Astrocyte of the cerebellum (primary cell): ENCODE measurements at regions not wholly inside any gene's neighbourhood (a gene's known extent, or its start where the extent isn't known, plus 50 kb on each side); places are given as distances from the start of the nearest gene placed in this dataset.
"Not testable (repeated sequence)": the region's sequence is repeated elsewhere in the genome, so short reads cannot be mapped to it uniquely, and the experiment has no call there.

Experiments
- DNase-seq: peaks from one replicate; pipeline ENCODE4 v3.0.0-alpha.2; 2011; ENCODE audit warnings: low read depth
- H3K4me3 ChIP-seq: 2 replicates; pipeline ENCODE4 v1.5.1; 2011; ENCODE audit warnings: mild to moderate bottlenecking, low read depth, low read length, moderate library complexity
- CTCF ChIP-seq: IDR thresholded peaks from 2 replicates; pipeline ENCODE4 v1.5.1; 2012; ENCODE audit warnings: low read length, low read depth, moderate library complexity, mild to moderate bottlenecking; ENCODE audit errors: missing control alignments
- in situ Hi-C: cut with HindIII; loops from 2 replicates; pipeline ENCODE4 v1.10.0; 2017; ENCODE audit warnings: low sequenced_read_pairs

GRCh38 chr4:124454772-124455270 is 257.7 kb downstream of the ANKRD50 start:
- no peak for TF ChIP-seq CTCF
- in situ Hi-C loops: no loop called here
- DNase-seq: no peak
- H3K4me3 ChIP-seq: no peak overlapping the region

GRCh38 chr4:124455671-124456070 is 256.9 kb downstream of the ANKRD50 start:
- in situ Hi-C loops: no loop called here
- no peak for DNase-seq
- no peak overlapping the region for H3K4me3 ChIP-seq
- TF ChIP-seq CTCF: no peak

GRCh38 chr4:124459196-124459940 is 253.2 kb downstream of the ANKRD50 start:
- no peak overlapping the region for H3K4me3 ChIP-seq
- DNase-seq: no peak
- TF ChIP-seq CTCF: no peak
- in situ Hi-C loops: no loop called here

GRCh38 chr4:124459941-124460310 is 252.6 kb downstream of the ANKRD50 start:
- peak; percentile 9 for DNase-seq
- no peak overlapping the region for H3K4me3 ChIP-seq
- no peak for TF ChIP-seq CTCF
- in situ Hi-C loops: no loop called here

- in situ Hi-C loops, DNase-seq, H3K4me3 ChIP-seq: not testable (repeated sequence)
Measured at GRCh38 chr4:124461592-124461991, 250.9 kb downstream of the ANKRD50 start.

GRCh38 chr4:124462954-124463828 is 249.3 kb downstream of the ANKRD50 start:
- in situ Hi-C loops: no loop called here
- no peak overlapping the region for H3K4me3 ChIP-seq
- no peak for TF ChIP-seq CTCF
- no peak for DNase-seq

GRCh38 chr4:124464836-124465235 is 247.7 kb downstream of the ANKRD50 start:
- DNase-seq: no peak
- in situ Hi-C loops: no loop called here
- no peak overlapping the region for H3K4me3 ChIP-seq
- TF ChIP-seq CTCF: no peak
